Ammon's horn (tissue), 1 donor: ENCODE measurements at regions not wholly inside any gene's neighbourhood (a gene's known extent, or its start where the extent isn't known, plus 50 kb on each side); places are given as distances from the start of the nearest gene placed in this dataset.
"Not testable (repeated sequence)": the region's sequence is repeated elsewhere in the genome, so short reads cannot be mapped to it uniquely, and the experiment has no call there.

ENCODE experiments used
- DNase-seq: peaks from one replicate; pipeline ENCODE4 v3.0.0-alpha.2; 2016; ENCODE audit warnings: low spot score

- DNase-seq: no peak
Measured at GRCh38 chr11:21723678-21724077, 469.2 kb upstream of the ANO5 start.

GRCh38 chr11:21727102-21727501 is 465.8 kb upstream of the ANO5 start:
- DNase-seq: no peak

GRCh38 chr11:21736404-21736803 is 456.5 kb upstream of the ANO5 start:
- no peak for DNase-seq

- not testable (repeated sequence) for DNase-seq
Measured at GRCh38 chr11:21752475-21753243, 440.2 kb upstream of the ANO5 start.

- DNase-seq: not testable (repeated sequence)
Measured at GRCh38 chr11:21753244-21753767, 439.6 kb upstream of the ANO5 start.

GRCh38 chr11:21761000-21761399 is 431.9 kb upstream of the ANO5 start:
- no peak for DNase-seq

GRCh38 chr11:21768388-21768787 is 424.5 kb upstream of the ANO5 start:
- no peak for DNase-seq

- DNase-seq: no peak
Measured at GRCh38 chr11:21769188-21769587, 423.7 kb upstream of the ANO5 start.

- DNase-seq: peak; percentile 53
Measured at GRCh38 chr11:21771097-21771496, 421.8 kb upstream of the ANO5 start.

- peak; percentile 18 for DNase-seq
Measured at GRCh38 chr11:21774212-21774611, 418.7 kb upstream of the ANO5 start.

GRCh38 chr11:21775911-21776310 is 417.0 kb upstream of the ANO5 start:
- DNase-seq: no peak

- no peak for DNase-seq
Measured at GRCh38 chr11:21783954-21784353, 408.9 kb upstream of the ANO5 start.

- DNase-seq: no peak
Measured at GRCh38 chr11:21785351-21785750, 407.5 kb upstream of the ANO5 start.

- DNase-seq: no peak
Measured at GRCh38 chr11:21794306-21794705, 398.6 kb upstream of the ANO5 start.

GRCh38 chr11:21798216-21798615 is 394.7 kb upstream of the ANO5 start:
- DNase-seq: no peak

GRCh38 chr11:21804523-21804922 is 388.4 kb upstream of the ANO5 start:
- not testable (repeated sequence) for DNase-seq

- DNase-seq: no peak
Measured at GRCh38 chr11:21806508-21806907, 386.4 kb upstream of the ANO5 start.

GRCh38 chr11:21806947-21807346 is 385.9 kb upstream of the ANO5 start:
- DNase-seq: no peak

- DNase-seq: no peak
Measured at GRCh38 chr11:21807350-21807749, 385.5 kb upstream of the ANO5 start.

GRCh38 chr11:21810650-21811049 is 382.2 kb upstream of the ANO5 start:
- no peak for DNase-seq

GRCh38 chr11:21811572-21811971 is 381.3 kb upstream of the ANO5 start:
- no peak for DNase-seq

- no peak for DNase-seq
Measured at GRCh38 chr11:21814169-21814568, 378.7 kb upstream of the ANO5 start.

GRCh38 chr11:21817696-21818095 is 375.2 kb upstream of the ANO5 start:
- DNase-seq: no peak

GRCh38 chr11:21820176-21820575 is 372.7 kb upstream of the ANO5 start:
- no peak for DNase-seq
